Suppressor macrophage (primary cell): ENCODE measurements at regions not wholly inside any gene's neighbourhood (a gene's known extent, or its start where the extent isn't known, plus 50 kb on each side); places are given as distances from the start of the nearest gene placed in this dataset.

Experiments
- DNase-seq, 4 experiments: peaks; one replicate each; pipeline ENCODE4 v3.0.0-alpha.2; 2020 to 2022

- DNase-seq: no peak
Observed at GRCh38 chr3:74564560-74564959, 49.9 kb downstream of the CNTN3 start.

GRCh38 chr3:74562558-74563269 lies 51.7 kb downstream of the CNTN3 start:
- no peak for DNase-seq

GRCh38 chr3:74561881-74562280 lies 52.6 kb downstream of the CNTN3 start:
- no peak for DNase-seq

DNA sequence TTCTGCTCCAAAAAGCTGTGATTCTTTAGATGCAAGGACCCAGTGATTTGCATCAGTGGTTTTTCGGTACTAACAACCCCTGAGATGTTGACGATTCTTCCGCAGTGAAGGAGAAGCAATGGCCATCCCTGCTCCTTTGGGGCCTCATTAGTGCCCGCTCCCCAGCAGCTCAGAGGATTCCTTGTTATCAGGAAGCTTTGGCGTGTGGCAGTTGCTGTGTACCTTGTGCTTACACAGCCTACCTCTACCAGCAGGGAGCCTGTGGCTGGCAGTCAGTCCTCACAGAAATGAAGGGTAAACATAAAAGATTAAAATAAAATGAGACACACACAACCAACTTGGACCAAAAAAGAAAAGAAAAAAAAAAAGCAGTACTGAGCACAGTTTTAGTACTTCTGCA lies 55.2 kb downstream of the CNTN3 start:
- no peak for DNase-seq

DNA sequence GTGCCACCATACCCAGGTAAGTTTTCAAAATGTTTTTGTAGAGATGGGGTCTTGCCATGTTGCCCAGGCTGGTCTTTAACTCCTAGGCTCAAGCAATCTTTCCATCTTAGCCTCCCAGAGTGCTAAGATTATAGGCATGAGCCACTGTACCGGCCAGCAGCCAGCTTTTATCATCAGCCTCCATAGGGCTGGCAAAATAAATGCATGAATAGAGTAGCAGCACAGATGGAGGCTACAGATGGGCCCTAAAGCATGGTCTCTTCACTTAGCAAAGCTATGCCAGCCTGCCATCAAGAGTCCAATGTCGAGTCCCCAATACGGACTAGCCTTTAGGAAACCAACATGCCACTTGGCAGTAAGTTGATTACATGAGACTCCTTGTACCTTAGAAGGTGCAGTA lies 63.8 kb downstream of the CNTN3 start:
- no peak for DNase-seq

GRCh38 chr3:74546426-74546825 lies 68.0 kb downstream of the CNTN3 start:
- DNase-seq: no peak

DNA sequence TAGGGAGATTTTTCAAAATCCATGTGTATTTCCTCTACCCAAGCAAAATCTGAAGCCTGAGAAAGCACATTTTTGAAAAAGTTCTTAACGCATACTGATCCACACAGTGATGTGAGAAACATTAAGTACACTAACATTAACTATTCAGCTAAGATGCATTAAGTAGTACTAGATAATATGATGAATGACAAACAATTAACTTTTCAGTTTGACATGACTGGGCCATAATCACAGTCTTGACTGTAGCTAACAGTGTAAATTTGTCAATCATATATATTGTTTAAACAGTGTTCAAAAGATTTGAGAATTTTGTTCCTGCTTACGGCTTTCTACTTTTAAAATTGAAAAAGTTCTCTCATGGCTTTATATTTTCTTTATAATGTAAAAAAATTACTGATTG lies 72.0 kb downstream of the CNTN3 start:
- no peak for DNase-seq

DNA sequence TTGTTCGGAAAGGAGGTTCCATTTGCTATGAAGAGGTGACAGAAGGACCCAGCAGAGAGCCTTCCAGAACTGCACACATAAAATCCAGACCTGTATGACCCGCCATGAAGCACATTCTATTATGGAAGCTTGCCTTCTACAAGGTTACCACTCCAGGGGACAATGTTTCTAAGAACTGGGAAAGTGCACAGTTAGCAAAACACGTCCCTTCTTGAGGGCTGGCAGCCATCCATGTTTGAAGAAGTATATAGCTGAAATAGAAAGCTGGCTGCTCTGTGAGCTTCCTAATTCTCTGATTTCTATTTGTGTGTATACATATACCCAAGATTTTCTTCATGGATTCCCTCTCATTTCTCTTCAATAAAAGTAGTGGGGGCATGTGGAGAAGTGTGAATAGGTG lies 74.6 kb downstream of the CNTN3 start:
- no peak for DNase-seq

DNA sequence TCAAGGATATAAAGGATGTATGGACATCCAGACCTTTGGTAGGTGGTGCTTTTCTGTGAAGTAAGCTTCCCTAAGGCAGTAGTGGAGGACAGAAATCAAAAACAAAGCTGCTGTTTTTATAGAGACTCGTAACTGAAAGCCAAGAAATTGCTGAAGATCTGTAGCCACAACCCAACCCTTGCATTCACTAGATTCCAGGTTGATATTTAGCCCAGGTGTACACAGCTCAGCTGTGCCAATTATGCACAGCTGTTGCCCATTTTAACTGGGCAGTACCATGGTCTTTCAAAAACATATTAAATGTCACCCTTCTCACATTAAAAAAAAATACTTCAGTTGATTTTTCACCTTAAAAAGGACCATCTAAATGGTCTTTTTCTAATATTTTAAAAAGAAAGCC lies 75.8 kb downstream of the CNTN3 start:
- DNase-seq: no peak

DNA sequence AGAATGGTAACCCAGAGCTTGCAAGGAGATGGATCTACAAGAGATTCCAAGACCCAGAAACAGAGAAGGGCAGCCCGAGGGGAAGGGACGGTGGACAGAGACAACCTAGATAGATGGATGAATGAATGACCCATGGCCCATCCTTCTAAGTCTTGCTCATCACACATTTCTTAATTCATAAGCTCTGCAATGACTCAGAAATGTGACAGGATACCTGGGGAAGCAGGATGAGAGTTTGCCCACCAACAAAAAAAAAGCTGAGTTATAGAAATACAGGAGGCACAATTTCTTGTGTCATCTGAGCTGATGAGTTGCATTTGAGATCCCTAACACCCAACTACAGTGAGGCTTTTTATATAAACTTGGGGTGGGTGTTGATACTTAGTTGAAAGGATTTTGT lies 76.6 kb downstream of the CNTN3 start:
- DNase-seq: no peak

DNA sequence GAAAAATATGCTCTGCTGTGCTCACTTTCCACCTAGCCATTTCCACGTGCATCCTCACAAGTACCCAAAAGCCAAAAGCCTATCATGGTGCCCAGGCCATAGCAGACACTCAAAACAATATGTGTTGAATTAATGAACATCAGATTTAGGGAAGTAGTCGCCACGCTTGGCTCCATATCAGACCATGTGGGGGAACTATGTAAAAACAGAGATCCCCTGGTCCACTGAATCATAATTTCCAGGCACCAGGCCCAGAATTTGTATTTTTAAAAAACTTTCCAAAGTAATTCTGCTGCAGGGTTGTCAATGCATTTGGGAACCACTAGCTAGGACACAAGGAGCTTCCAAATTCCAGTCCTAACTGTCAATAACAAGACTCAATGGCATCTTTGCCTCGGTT lies 77.3 kb downstream of the CNTN3 start:
- no peak for DNase-seq

DNA sequence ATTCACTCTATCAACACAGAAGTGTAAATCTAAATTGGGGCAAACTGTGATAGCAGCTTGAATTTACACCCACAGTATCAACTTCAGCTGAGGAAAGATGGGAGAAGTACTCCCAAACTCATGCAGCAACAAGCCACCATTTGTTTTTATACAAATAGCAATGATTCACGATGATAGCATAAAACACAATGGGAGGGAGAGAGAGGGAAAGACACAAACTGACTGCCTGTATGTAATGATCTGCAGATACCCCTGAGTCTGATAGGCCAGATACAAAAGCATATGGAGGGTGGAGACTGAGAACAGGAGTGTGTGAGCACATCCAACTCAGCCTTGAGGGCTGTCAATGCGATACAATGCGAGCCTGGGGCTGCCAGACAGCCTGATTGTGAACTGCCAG lies 79.2 kb downstream of the CNTN3 start:
- no peak for DNase-seq

GRCh38 chr3:74534611-74535010 lies 79.8 kb downstream of the CNTN3 start:
- DNase-seq: no peak

- DNase-seq: no peak
Observed at GRCh38 chr3:74532446-74532845, 82.0 kb downstream of the CNTN3 start.

DNA sequence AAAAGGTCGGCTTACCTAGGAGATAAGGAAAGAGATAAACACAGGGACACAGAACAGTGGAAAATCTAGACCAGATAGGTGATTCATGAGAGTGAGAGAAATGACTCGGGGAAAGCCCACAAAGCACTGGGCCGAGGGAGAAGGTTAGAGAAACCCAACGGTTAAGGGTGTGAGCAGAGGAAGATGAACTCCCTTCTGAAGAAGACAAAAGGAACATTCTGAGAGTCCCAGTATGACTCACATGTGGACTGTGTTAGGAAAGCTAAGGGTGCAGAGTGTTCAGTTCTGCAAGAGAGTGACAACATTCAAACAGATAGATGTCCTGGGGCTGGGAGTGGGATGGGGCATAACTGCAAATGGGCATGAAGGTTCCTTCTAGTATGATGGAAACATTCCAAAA lies 83.0 kb downstream of the CNTN3 start:
- no peak for DNase-seq

- no peak for DNase-seq
Observed at GRCh38 chr3:74529145-74529544, 85.3 kb downstream of the CNTN3 start.

DNA sequence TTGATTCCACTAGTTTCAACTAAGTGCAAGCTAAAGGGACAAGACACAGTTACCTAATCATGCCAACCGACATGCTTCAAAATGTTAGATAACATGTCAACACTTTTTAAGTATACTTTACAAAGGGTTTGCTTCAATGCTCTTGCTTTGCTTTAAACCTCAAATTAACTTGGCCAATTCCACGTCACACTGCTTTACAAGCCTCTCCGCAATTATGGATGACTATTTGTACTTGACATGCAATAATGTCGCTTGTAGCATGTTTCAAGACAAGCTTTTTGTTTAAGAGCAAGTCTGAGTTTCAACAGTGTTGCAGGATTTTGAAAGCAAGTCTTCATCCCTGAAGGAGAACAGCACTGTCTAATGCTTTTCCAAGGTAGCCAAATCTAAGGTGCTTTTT lies 86.9 kb downstream of the CNTN3 start:
- no peak for DNase-seq

DNA sequence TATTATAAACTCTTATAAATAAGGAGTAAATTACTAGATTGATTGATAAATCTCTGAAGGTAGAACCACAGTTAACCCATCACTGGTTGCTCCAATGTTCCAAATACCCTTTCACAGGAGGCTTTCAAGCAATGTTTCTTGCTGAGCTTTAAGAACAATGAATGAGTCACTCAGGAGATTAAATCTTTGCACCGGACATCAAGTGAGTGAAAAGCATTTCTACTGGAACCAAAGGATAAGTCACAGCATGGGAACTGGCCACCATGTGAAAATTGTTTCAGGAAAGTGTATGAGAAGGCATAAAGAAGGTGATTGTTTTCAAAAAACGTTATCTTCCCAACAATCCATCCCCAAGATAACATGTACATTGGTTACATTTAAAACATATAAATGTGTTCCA lies 90.6 kb downstream of the CNTN3 start:
- no peak for DNase-seq

DNA sequence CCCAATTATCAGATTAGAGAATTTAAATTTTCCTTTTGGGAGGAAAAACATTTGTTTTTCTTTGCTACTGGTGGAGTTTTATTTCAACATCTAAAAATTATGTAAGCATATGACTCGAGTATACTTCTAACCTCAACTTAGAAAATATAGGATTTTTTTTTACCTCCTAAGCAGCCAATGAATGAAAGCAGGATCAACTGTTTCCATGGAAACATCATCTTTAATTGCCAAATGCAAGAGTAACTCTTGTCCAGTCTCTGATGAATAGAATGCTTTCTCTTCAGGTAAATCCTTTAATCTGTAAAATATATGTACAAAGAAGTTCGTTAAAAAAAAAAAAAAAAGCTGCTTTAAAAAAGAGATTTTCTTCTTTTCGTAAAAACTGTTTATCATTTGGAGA lies 93.6 kb downstream of the CNTN3 start:
- no peak for DNase-seq

DNA sequence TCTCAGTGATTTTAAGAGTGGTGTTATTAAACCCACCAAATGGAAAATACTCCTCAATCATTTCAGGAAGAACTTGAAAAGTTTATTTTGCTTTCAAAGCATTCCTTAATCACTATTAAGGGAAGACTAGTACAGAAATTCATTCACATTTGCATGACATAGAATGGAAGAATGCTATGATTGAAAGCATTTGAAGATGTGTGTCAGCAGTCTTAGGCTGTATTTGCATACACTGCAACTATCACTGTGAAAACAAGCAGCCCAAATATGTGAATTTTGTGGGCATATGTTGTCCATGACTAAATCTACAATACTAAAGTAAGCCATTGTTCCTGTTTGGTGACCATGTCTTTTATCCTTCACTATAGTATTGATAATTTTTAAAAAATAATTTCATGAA lies 95.8 kb downstream of the CNTN3 start:
- no peak for DNase-seq

DNA sequence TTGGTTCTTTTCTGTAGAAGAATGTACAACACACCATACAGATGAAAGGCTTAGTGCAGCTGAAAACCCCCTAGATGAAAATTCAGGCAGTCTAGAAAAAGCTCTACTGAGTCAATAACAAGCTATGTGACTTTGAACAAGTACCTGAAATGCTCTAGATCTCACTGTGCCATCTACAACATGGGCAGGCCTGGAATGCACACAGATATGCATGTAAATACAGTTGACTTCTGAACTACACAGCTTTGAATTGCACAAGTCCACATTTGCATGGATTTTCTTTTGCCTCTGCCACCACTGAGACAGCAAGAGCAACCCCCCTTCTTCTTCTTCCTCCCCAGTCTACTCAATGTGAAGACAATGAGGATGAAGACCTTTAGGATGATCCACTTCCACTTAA lies 98.4 kb downstream of the CNTN3 start:
- DNase-seq: no peak

- DNase-seq: no peak
Observed at GRCh38 chr3:74515451-74515850, 99.0 kb downstream of the CNTN3 start.

- no peak for DNase-seq
Observed at GRCh38 chr3:74511078-74511477, 103.4 kb downstream of the CNTN3 start.

DNA sequence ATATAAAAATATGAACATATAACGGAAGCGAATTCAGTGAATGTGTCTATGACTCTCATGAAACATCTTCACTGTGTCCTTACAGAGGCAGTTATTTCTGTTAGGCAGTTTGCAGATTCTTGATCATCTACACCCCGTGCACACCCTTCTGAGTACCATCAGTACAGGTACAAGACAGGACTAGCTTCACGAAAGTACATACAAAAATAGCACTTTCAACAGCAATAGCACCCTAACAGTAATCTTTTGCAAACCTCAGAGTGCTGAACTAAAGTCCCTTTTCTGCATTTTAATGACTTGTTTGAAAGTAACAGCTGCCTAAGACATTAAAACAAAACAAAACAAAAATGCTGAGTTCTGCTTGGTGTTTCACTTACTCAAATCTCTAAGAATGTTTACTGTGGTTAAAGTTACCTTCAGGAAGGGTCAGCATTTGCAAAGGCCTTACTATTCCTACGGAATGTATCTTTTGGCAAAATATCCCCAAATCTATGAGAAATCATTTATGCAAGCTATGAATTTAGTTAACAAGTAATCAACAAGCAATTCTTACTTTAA lies 104.1 kb downstream of the CNTN3 start:
- DNase-seq: no peak

GRCh38 chr3:74507691-74508090 lies 106.8 kb downstream of the CNTN3 start:
- no peak for DNase-seq
